Liver (tissue), 7 donors: ENCODE measurements at regions not wholly inside any gene's neighbourhood (a gene's known extent, or its start where the extent isn't known, plus 50 kb on each side); places are given as distances from the start of the nearest gene placed in this dataset.

Experiments used
- DNase-seq: peaks from one replicate; pipeline ENCODE4 v3.0.0-alpha.2; 2017; ENCODE audit warnings: low spot score
- H3K27ac ChIP-seq, 2 donors: one replicate each; pipeline ENCODE4 v1.7.0; 2013; ENCODE audit warnings: inconsistent platforms in 2 of 2, low read length in 2 of 2, control low read depth in 1 of 2, low read depth in 1 of 2, mild to moderate bottlenecking in 1 of 2
- H3K27me3 ChIP-seq, 4 donors: one replicate each; pipeline versions ENCODE4 v1.6.1 to v1.7.0; 2013; ENCODE audit warnings: low read length in 3 of 4, inconsistent platforms in 1 of 4, mild to moderate bottlenecking in 1 of 4, moderate library complexity in 1 of 4; ENCODE audit not compliant: control insufficient read depth in 4 of 4, insufficient read depth in 4 of 4
- H3K36me3 ChIP-seq, 4 donors: one replicate each; pipeline versions ENCODE4 v1.6.1 to v1.7.0; 2013; ENCODE audit warnings: low read length in 3 of 4, mild to moderate bottlenecking in 3 of 4, low read depth in 1 of 4, moderate library complexity in 1 of 4; ENCODE audit not compliant: control insufficient read depth in 4 of 4, insufficient read depth in 3 of 4
- H3K4me1 ChIP-seq, 4 donors: one replicate each; pipeline versions ENCODE4 v1.6.1 to v1.7.0; 2013; ENCODE audit warnings: low read length in 3 of 4, mild to moderate bottlenecking in 3 of 4, moderate library complexity in 1 of 4; ENCODE audit not compliant: control insufficient read depth in 4 of 4, insufficient read depth in 4 of 4
- H3K4me3 ChIP-seq, 3 donors: one replicate each; pipeline versions ENCODE4 v1.6.1 to v1.7.0; 2013; ENCODE audit warnings: low read length in 3 of 3, control low read depth in 1 of 3, low read depth in 1 of 3, mild to moderate bottlenecking in 1 of 3
- H3K9ac ChIP-seq, 2 donors: one replicate each; pipeline ENCODE4 v1.7.0; 2013; ENCODE audit warnings: low read length in 2 of 2, mild to moderate bottlenecking in 2 of 2, moderate library complexity in 2 of 2, control low read depth in 1 of 2, low read depth in 1 of 2
- H3K9me3 ChIP-seq, 4 donors: one replicate each; pipeline versions ENCODE4 v1.6.1 to v1.7.0; 2013; ENCODE audit warnings: low read length in 3 of 4; ENCODE audit not compliant: control insufficient read depth in 4 of 4
- FOXA1 ChIP-seq: IDR thresholded peaks from 2 replicates; pipeline ENCODE4 v1.6.1; 2016; ENCODE audit warnings: antibody characterized with exemption
- FOXA2 ChIP-seq: IDR thresholded peaks from 2 replicates; pipeline ENCODE4 v1.6.1; 2016; ENCODE audit warnings: antibody characterized with exemption
- GABPA ChIP-seq, 2 donors: IDR thresholded peaks in 1 of 2; conservative IDR thresholded peaks in 1 of 2; 2 replicates each; pipeline ENCODE4 v1.6.1; 2016; ENCODE audit warnings: antibody characterized with exemption in 2 of 2, mild to moderate bottlenecking in 1 of 2, moderate library complexity in 1 of 2
- HNF4A ChIP-seq, 2 donors: conservative IDR thresholded peaks; 2 replicates each; pipeline ENCODE4 v1.6.1; 2016; ENCODE audit warnings: antibody characterized with exemption in 2 of 2, mild to moderate bottlenecking in 2 of 2
- HNF4G ChIP-seq: IDR thresholded peaks from 2 replicates; pipeline ENCODE4 v1.6.1; 2016; ENCODE audit warnings: antibody characterized with exemption
- JUND ChIP-seq, 2 donors: IDR thresholded peaks; 2 replicates each; pipeline ENCODE4 v1.6.1; 2016; ENCODE audit warnings: antibody characterized with exemption in 2 of 2
- NR2F2 ChIP-seq: IDR thresholded peaks from 2 replicates; pipeline ENCODE4 v1.6.1; 2016; ENCODE audit warnings: antibody characterized with exemption
- RXRA ChIP-seq, 2 donors: IDR thresholded peaks; 2 replicates each; pipeline ENCODE4 v1.6.1; 2017 to 2018; ENCODE audit warnings: antibody characterized with exemption in 2 of 2, mild to moderate bottlenecking in 1 of 2
- TAF1 ChIP-seq: conservative IDR thresholded peaks from 2 replicates; pipeline ENCODE4 v1.6.1; 2016; ENCODE audit warnings: antibody characterized with exemption, mild to moderate bottlenecking
- YY1 ChIP-seq: IDR thresholded peaks from 2 replicates; pipeline ENCODE4 v1.6.1; 2016; ENCODE audit warnings: antibody characterized with exemption, mild to moderate bottlenecking
- WGBS: extraction: QIAGEN DNeasy Blood & Tissue Kit; methylation state at CpG from one replicate; pipeline ENCODE4 v1.1.7; 2013; 5-methylcytosine and 5-hydroxymethylcytosine counted together
- TF ChIP-seq, protein P1 (sequence below): IDR thresholded peaks from 2 replicates; pipeline ENCODE4 v1.6.1; 2016; ENCODE audit warnings: antibody characterized with exemption
- TF ChIP-seq, protein P2 (sequence below): IDR thresholded peaks from 2 replicates; pipeline ENCODE4 v1.6.1; 2016; ENCODE audit warnings: antibody characterized with exemption, mild to moderate bottlenecking
- TF ChIP-seq, protein P3 (sequence below): IDR thresholded peaks from 2 replicates; pipeline ENCODE4 v1.6.1; 2016; ENCODE audit warnings: antibody characterized with exemption
- donor health status: healthy.
- donor health status: healthy.
- donor health status: healthy.
- donor health status: healthy.

DNA sequence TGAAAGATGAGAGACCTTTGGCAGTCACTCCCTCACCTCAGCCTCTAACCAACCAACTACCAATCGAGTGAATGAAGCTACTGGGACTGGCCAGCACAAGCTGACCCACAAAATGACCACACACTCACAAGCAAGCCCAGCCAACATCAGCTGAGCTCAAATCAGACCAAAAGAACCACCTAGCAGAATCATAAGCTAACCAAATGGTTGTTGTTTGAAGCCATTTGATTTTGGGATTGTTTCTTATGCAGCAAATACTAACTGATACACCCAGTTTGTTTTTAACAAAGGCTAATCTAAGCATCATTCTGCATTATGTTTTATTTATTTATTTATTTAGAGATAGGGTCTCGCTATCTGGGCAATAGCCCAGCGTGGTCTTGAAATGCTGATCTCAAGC, 310.4 kb downstream of the SETD4 start:
- Histone ChIP-seq H3K4me1 (no peaks in the 10 kb centered on the region), H3K27me3 (peaks cover 0 to 7% (median 1%) of the 10 kb centered on the region in 4 donors), H3K4me3 (no peak overlapping the region), H3K9ac (no peak overlapping the region), H3K36me3 (no peaks in the 10 kb centered on the region), H3K27ac (no peak overlapping the region), H3K9me3 (peaks cover 0 to 6% (median 0%) of the 10 kb centered on the region in 4 donors)
- 87% methylated on average over 3 of the region's 3 CpGs for WGBS
- DNase-seq: no peak
- TF ChIP-seq, protein P1, sequence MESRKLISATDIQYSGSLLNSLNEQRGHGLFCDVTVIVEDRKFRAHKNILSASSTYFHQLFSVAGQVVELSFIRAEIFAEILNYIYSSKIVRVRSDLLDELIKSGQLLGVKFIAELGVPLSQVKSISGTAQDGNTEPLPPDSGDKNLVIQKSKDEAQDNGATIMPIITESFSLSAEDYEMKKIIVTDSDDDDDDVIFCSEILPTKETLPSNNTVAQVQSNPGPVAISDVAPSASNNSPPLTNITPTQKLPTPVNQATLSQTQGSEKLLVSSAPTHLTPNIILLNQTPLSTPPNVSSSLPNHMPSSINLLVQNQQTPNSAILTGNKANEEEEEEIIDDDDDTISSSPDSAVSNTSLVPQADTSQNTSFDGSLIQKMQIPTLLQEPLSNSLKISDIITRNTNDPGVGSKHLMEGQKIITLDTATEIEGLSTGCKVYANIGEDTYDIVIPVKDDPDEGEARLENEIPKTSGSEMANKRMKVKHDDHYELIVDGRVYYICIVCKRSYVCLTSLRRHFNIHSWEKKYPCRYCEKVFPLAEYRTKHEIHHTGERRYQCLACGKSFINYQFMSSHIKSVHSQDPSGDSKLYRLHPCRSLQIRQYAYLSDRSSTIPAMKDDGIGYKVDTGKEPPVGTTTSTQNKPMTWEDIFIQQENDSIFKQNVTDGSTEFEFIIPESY: no peak
- no peak for TF ChIP-seq YY1
- no peak for TF ChIP-seq RXRA (IDR thresholded peaks at IDR 0.05)
- TF ChIP-seq TAF1: no peak
- TF ChIP-seq, protein P2, sequence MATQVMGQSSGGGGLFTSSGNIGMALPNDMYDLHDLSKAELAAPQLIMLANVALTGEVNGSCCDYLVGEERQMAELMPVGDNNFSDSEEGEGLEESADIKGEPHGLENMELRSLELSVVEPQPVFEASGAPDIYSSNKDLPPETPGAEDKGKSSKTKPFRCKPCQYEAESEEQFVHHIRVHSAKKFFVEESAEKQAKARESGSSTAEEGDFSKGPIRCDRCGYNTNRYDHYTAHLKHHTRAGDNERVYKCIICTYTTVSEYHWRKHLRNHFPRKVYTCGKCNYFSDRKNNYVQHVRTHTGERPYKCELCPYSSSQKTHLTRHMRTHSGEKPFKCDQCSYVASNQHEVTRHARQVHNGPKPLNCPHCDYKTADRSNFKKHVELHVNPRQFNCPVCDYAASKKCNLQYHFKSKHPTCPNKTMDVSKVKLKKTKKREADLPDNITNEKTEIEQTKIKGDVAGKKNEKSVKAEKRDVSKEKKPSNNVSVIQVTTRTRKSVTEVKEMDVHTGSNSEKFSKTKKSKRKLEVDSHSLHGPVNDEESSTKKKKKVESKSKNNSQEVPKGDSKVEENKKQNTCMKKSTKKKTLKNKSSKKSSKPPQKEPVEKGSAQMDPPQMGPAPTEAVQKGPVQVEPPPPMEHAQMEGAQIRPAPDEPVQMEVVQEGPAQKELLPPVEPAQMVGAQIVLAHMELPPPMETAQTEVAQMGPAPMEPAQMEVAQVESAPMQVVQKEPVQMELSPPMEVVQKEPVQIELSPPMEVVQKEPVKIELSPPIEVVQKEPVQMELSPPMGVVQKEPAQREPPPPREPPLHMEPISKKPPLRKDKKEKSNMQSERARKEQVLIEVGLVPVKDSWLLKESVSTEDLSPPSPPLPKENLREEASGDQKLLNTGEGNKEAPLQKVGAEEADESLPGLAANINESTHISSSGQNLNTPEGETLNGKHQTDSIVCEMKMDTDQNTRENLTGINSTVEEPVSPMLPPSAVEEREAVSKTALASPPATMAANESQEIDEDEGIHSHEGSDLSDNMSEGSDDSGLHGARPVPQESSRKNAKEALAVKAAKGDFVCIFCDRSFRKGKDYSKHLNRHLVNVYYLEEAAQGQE: no peak
- TF ChIP-seq NR2F2: no peak
- TF ChIP-seq JUND (IDR thresholded peaks at IDR 0.05): no peak
- TF ChIP-seq FOXA1: no peak
- TF ChIP-seq HNF4A (conservative IDR thresholded peaks at IDR 0.05): no peak
- no peak for TF ChIP-seq HNF4G

DNA sequence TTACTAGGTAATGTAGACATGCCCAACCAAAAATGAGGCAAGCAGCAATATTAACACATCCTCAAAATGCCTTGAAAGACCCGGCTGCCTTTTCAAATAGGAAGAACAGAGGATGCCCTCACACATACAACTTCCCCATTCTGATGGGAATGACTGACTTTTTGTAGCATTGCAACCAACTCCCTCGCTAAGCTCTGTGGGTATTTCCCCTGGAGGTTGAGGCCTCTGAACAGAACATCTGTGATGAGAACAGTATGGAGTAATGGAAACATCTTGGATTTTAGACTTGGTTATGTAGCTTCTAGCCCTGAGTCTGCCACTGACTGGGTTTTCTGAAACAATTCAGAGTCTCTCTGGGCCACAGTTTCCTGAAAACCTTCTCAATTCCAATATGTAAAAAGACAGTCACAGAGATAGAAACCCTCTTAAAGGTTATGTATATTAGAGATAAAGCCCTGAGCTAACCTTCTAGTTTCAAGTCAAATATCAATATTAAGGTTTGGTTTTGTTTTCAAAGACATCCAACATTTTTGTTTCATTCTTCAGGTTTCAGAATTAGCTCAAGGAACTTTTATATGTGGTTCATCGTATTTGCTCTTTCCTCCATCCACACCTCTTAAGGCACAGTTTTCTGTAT, 311.5 kb downstream of the SETD4 start:
- no peaks in the 10 kb centered on the region for H3K4me1 ChIP-seq
- no peak overlapping the region for H3K9ac ChIP-seq
- peaks cover 0 to 6% (median 0%) of the 10 kb centered on the region in 4 donors for H3K9me3 ChIP-seq
- no peak overlapping the region for H3K4me3 ChIP-seq
- H3K27ac ChIP-seq: no peak overlapping the region
- 76% methylated on average over 3 of the region's 3 CpGs for WGBS
- TF ChIP-seq NR2F2 (no peak), GABPA (IDR thresholded peaks at IDR 0.05 in 1 of 2, conservative IDR thresholded peaks at IDR 0.05 in 1 of 2) (no peak), HNF4G (no peak), HNF4A (conservative IDR thresholded peaks at IDR 0.05) (no peak), FOXA1 (no peak), YY1 (no peak), FOXA2 (no peak), JUND (IDR thresholded peaks at IDR 0.05) (no peak)
- TF ChIP-seq, protein P3, sequence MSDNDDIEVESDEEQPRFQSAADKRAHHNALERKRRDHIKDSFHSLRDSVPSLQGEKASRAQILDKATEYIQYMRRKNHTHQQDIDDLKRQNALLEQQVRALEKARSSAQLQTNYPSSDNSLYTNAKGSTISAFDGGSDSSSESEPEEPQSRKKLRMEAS: no peak
- DNase-seq: no peak
- H3K27me3 ChIP-seq: peaks cover 0 to 7% (median 1%) of the 10 kb centered on the region in 4 donors
- no peaks in the 10 kb centered on the region for H3K36me3 ChIP-seq
